Gastroesophageal sphincter (tissue), 4 donors: ENCODE measurements at regions not wholly inside any gene's neighbourhood (a gene's known extent, or its start where the extent isn't known, plus 50 kb on each side); places are given as distances from the start of the nearest gene placed in this dataset.

Experiments used
- ATAC-seq: fragments of 150-250 bp; one replicate; pipeline ENCODE4 v1.9.1; 2016; ENCODE audit warnings: mild to moderate bottlenecking, moderate library complexity
- H3K27ac ChIP-seq, 4 donors: fragments of 200-600 bp; sonication (generic) in 3 of 4; 1 replicate in 3 of 4; 2 replicates in 1 of 4; pipeline ENCODE4 v1.5.1; 2016 to 2019
- H3K27me3 ChIP-seq: fragments of 200-600 bp; sonication (generic); one replicate; pipeline ENCODE4 v1.5.1; 2019
- H3K36me3 ChIP-seq, 2 donors: fragments of 200-600 bp; sonication (generic); one replicate each; pipeline ENCODE4 v1.5.1; 2019; ENCODE audit warnings: control low read depth in 1 of 2
- H3K4me1 ChIP-seq, 3 donors: fragments of 200-600 bp; sonication (generic); 1 replicate in 2 of 3; 2 replicates in 1 of 3; pipeline ENCODE4 v1.5.1; 2016 to 2019; ENCODE audit warnings: control low read depth in 2 of 3
- H3K4me3 ChIP-seq, 2 donors: fragments of 200-600 bp; sonication (generic); one replicate each; pipeline ENCODE4 v1.5.1; 2019; ENCODE audit warnings: mild to moderate bottlenecking in 1 of 2, moderate library complexity in 1 of 2
- H3K9me3 ChIP-seq, 3 donors: fragments of 200-600 bp; sonication (generic); one replicate each; pipeline ENCODE4 v1.5.1; 2017 to 2019; ENCODE audit warnings: control low read depth in 2 of 3
- EP300 ChIP-seq: sonication (generic); formaldehyde crosslinking; IDR thresholded peaks from one replicate; pipeline ENCODE4 v1.6.1; 2017; ENCODE audit warnings: antibody characterized with exemption, mild to moderate bottlenecking
- POLR2A ChIP-seq, 2 donors: fragments of 450-650 bp; IDR thresholded peaks; one replicate each; pipeline ENCODE4 v1.6.1; 2017; ENCODE audit warnings: antibody characterized with exemption in 2 of 2, mild to moderate bottlenecking in 2 of 2, moderate library complexity in 1 of 2
- POLR2AphosphoS5 ChIP-seq: sonication (generic); formaldehyde crosslinking; IDR thresholded peaks from one replicate; pipeline ENCODE4 v1.6.1; 2017; ENCODE audit warnings: antibody characterized with exemption
- WGBS, 2 donors: methylation state at CpG; one replicate each; pipeline ENCODE4 v1.1.5; 2018; ENCODE audit warnings: low coverage in 1 of 2; 5-methylcytosine and 5-hydroxymethylcytosine counted together
- TF ChIP-seq, protein P1 (sequence below), 4 experiments: fragments of 200-600 bp in 2 of 4; fragments of 450-650 bp in 2 of 4; sonication (generic) in 1 of 4; IDR thresholded peaks; one replicate each; pipeline ENCODE4 v1.5.1; 2017 to 2019; ENCODE audit warnings: antibody characterized with exemption in 4 of 4, mild to moderate bottlenecking in 2 of 4, moderate library complexity in 2 of 4

DNA sequence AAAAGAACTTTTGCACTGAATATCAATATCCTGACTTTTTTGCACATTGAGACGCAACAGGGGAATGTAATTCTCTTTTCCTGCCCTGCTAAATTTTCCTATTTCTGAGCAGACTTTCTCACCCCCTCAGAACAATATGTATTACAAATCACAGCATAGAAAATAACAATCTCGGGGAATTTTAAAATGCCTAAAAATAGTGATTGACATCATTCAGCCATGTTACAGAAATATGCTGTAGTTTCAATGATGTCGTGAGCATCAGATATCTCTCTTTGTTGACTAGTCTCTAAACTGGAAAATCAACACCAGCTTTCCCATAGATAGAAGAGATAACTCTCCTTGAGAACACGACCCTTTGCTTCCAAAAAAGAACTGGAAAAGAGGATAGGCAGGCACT is 166.7 kb downstream of the ZDHHC21 start:
- H3K27me3 ChIP-seq = no peaks in the 10 kb centered on the region
- no peak for ATAC-seq
- H3K4me1 ChIP-seq = no peaks in the 10 kb centered on the region
- H3K36me3 ChIP-seq = no peaks in the 10 kb centered on the region
- no peak overlapping the region for H3K4me3 ChIP-seq
- WGBS, 2 donors = 54 to 65% methylated on average over 4 of the region's 4 CpGs
- no peak overlapping the region for H3K27ac ChIP-seq
- no peak for TF ChIP-seq POLR2A (IDR thresholded peaks at IDR 0.05)
- TF ChIP-seq EP300 = no peak
- TF ChIP-seq, protein P1, sequence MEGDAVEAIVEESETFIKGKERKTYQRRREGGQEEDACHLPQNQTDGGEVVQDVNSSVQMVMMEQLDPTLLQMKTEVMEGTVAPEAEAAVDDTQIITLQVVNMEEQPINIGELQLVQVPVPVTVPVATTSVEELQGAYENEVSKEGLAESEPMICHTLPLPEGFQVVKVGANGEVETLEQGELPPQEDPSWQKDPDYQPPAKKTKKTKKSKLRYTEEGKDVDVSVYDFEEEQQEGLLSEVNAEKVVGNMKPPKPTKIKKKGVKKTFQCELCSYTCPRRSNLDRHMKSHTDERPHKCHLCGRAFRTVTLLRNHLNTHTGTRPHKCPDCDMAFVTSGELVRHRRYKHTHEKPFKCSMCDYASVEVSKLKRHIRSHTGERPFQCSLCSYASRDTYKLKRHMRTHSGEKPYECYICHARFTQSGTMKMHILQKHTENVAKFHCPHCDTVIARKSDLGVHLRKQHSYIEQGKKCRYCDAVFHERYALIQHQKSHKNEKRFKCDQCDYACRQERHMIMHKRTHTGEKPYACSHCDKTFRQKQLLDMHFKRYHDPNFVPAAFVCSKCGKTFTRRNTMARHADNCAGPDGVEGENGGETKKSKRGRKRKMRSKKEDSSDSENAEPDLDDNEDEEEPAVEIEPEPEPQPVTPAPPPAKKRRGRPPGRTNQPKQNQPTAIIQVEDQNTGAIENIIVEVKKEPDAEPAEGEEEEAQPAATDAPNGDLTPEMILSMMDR (IDR thresholded peaks at IDR 0.05) = no peak
- no peak for TF ChIP-seq POLR2AphosphoS5
- no peaks in the 10 kb centered on the region for H3K9me3 ChIP-seq

DNA sequence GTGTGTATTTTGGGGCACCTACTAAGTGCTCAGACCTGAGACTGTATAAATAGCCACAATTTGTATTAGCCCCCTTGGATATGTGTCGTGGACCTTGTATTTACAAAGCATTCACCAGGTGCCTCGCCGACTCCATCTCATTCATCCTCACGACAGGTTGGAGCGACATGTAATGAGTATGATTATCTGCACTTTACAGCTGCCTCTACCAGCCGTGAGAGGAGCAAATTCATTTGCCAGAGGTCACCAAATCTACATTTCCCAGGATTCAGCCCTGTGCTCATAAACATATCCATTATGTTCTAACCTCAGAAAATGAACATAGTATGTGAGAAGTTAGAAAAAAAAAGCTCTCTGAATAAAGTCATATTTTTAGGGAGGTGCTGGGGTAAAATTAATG is 167.4 kb downstream of the ZDHHC21 start:
- ATAC-seq = no peak
- TF ChIP-seq POLR2AphosphoS5 (no peak), EP300 (no peak), POLR2A (IDR thresholded peaks at IDR 0.05) (no peak)
- TF ChIP-seq, protein P1 (IDR thresholded peaks at IDR 0.05) = no peak
- WGBS, 2 donors = 42 to 74% methylated on average over 5 to 6 of the region's 6 CpGs
- H3K36me3 ChIP-seq = no peaks in the 10 kb centered on the region
- no peak overlapping the region for H3K4me3 ChIP-seq
- no peak overlapping the region for H3K27ac ChIP-seq
- no peaks in the 10 kb centered on the region for H3K27me3 ChIP-seq
- no peaks in the 10 kb centered on the region for H3K9me3 ChIP-seq
- H3K4me1 ChIP-seq = no peaks in the 10 kb centered on the region

DNA sequence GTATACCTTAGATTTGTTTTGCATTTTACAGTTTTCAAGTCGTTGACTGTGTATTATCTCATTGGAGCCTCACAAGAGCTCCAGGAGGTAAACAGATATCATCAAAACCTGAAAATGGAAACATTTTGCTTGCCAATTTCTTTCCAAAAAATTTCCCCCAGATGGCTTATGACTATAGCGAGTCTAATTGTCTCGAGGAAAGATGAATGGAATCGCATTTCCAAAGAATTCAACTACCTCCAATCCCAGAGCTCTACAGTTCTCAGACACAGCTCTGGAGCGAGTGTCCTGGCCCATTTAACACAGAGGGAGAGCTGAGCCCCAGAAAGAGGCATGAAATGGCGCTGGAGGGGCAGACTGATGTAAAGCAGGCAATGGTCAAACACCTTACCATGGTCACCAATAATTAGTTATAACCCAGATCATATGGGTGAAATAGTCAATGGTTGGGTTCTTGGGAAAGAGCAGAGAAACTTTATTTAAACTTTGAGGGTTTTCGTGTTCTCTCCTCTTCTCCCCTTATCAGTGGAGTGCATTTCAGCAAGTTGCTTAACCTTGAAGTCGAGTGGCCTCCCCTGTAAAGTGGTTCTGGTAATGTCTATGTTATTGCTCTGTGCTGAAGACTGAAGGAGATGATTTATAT is 168.2 kb downstream of the ZDHHC21 start:
- no peak overlapping the region for H3K4me3 ChIP-seq
- TF ChIP-seq, protein P1 (IDR thresholded peaks at IDR 0.05) = no peak
- TF ChIP-seq EP300 (no peak), POLR2A (IDR thresholded peaks at IDR 0.05) (no peak)
- WGBS, 2 donors = 79 to 92% methylated on average over 5 to 7 of the region's 8 CpGs
- ATAC-seq = no peak
- no peak overlapping the region for H3K27ac ChIP-seq
- no peaks in the 10 kb centered on the region for H3K27me3 ChIP-seq
- H3K4me1 ChIP-seq = no peaks in the 10 kb centered on the region
- H3K36me3 ChIP-seq = no peaks in the 10 kb centered on the region
- H3K9me3 ChIP-seq = no peaks in the 10 kb centered on the region

DNA sequence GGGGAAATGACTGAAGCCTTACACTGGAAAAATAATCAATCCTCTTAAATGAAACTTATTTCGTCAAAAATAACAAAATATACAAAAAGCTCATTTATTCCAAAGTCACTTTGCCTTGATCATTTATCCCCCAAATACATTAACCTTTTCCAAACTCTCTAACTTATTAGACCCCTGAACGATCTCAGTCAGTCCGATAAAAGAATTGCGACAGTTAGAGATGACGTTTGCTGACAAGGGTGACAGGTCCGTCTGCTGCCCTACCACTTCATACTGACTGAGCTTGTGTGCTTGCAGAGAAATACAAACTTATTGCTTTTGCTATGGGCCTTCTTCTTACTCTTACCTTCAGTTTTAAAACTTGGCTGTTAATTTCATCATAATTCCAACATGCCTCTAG is 169.7 kb downstream of the ZDHHC21 start:
- ATAC-seq = no peak
- H3K36me3 ChIP-seq = no peaks in the 10 kb centered on the region
- no peaks in the 10 kb centered on the region for H3K4me1 ChIP-seq
- no peaks in the 10 kb centered on the region for H3K9me3 ChIP-seq
- no peak for TF ChIP-seq POLR2A (IDR thresholded peaks at IDR 0.05)
- no peak for TF ChIP-seq POLR2AphosphoS5
- TF ChIP-seq, protein P1 (IDR thresholded peaks at IDR 0.05) = no peak
- TF ChIP-seq EP300 = no peak
- 88 to 90% methylated on average over 6 of the region's 6 CpGs for WGBS, 2 donors
- H3K4me3 ChIP-seq = no peak overlapping the region
- H3K27me3 ChIP-seq = no peaks in the 10 kb centered on the region
- H3K27ac ChIP-seq = no peak overlapping the region

DNA sequence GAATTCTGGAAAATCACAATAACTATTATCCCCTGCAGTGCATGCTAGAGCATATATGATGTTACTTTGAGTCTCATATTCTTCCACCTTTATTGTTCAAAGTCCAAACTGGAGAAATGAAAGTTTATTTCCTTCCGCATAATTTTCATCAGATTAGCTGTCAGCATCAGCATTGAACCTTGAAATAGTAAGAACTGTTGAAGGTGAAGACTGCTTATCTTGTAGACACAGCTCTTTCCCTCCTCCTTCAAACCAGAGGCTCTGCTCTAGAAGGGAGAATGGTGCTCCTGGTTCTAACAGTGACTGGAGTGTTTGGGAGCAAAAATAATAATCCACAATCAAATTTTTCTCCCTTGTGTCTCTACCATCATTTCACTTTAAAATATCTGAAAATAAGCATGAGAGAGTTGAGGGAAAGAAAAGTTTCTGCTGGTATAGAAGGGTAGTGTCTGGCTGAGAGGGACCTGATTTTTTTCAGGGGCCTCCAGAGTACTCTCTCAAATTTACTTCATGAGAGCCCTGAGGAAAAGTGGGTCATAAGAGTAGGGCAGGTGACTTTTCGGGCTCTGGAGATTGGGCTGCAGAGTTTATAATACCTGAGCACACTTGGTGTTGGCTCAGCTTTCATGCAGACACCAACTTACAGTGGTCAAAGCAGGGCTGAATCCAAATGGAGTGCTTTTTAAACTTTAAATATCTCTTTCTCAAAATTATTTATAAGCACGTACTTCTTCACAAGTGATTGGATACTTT is 170.4 kb downstream of the ZDHHC21 start:
- Histone ChIP-seq H3K27ac (no peak overlapping the region), H3K36me3 (no peaks in the 10 kb centered on the region), H3K4me1 (no peaks in the 10 kb centered on the region), H3K27me3 (no peaks in the 10 kb centered on the region), H3K9me3 (no peaks in the 10 kb centered on the region), H3K4me3 (no peak overlapping the region)
- 93 to 97% methylated on average over 3 of the region's 3 CpGs for WGBS, 2 donors
- no peak for ATAC-seq
- TF ChIP-seq, protein P1 (IDR thresholded peaks at IDR 0.05) = no peak
- TF ChIP-seq POLR2AphosphoS5 = no peak
